ENCODE measurements at regions not wholly inside any gene's neighbourhood (a gene's known extent, or its start where the extent isn't known, plus 50 kb on each side); places are given as distances from the start of the nearest gene placed in this dataset.

DNA sequence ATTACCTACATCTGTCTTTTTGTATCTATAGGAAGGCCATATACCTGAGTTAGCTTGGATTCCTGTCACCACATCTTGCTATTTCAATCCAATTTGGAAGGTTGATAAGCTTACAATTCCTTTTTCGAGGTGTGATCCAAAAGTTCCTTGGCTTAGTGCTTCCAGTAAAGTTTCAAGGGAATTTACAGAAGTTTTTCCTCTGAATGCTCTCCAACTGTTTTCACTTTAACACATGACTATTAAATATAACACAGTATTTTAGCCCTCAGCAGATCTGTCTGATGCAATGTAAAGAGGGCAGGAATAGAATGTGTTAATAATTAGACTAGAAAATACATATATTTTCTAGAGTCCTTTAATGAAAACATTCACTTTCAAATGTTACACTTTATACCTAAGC is 171.4 kb downstream of the DKK1 start:
- TF ChIP-seq, protein P1, sequence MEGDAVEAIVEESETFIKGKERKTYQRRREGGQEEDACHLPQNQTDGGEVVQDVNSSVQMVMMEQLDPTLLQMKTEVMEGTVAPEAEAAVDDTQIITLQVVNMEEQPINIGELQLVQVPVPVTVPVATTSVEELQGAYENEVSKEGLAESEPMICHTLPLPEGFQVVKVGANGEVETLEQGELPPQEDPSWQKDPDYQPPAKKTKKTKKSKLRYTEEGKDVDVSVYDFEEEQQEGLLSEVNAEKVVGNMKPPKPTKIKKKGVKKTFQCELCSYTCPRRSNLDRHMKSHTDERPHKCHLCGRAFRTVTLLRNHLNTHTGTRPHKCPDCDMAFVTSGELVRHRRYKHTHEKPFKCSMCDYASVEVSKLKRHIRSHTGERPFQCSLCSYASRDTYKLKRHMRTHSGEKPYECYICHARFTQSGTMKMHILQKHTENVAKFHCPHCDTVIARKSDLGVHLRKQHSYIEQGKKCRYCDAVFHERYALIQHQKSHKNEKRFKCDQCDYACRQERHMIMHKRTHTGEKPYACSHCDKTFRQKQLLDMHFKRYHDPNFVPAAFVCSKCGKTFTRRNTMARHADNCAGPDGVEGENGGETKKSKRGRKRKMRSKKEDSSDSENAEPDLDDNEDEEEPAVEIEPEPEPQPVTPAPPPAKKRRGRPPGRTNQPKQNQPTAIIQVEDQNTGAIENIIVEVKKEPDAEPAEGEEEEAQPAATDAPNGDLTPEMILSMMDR (IDR thresholded peaks at IDR 0.05): no peak
- TF ChIP-seq POLR2A (IDR thresholded peaks at IDR 0.05): no peak

Data from adrenal gland (tissue), 5 donors.